ENCODE measurements at regions not wholly inside any gene's neighbourhood (a gene's known extent, or its start where the extent isn't known, plus 50 kb on each side); places are given as distances from the start of the nearest gene placed in this dataset.

- Histone ChIP-seq H3K18ac (ENCODE audit: extremely low read depth, low read length) (no peak overlapping the region), H2AK5ac (ENCODE audit: low read depth, low read length) (no peak overlapping the region), H3K4me1 (replicated peaks in 1 of 4; ENCODE audit: control insufficient read depth in 3 of 4, insufficient read depth in 4 of 4, low read length in 3 of 4) (no peaks in the 10 kb centered on the region; a peak in 2 of 7 replicates), H4K91ac (replicated peaks; ENCODE audit: insufficient read length, low read length) (no peak overlapping the region), H3K14ac (ENCODE audit: insufficient read length) (no peak overlapping the region), H3K9me3 (ENCODE audit: insufficient read depth in 2 of 2, low read depth in 1 of 2, low read length in 1 of 2) (peaks cover 4 to 5% of the 10 kb centered on the region in 2 experiments; a peak in 3 of 4 replicates), H3K4me3 (ENCODE audit: extremely low read depth in 1 of 4, insufficient read depth in 2 of 4, low read depth in 3 of 4, low read length in 4 of 4) (no peak overlapping the region), H2BK20ac (ENCODE audit: low read length) (no peak overlapping the region), H3K4ac (replicated peaks; ENCODE audit: insufficient read length, low read depth, low read length) (no peak overlapping the region), H3K23me2 (ENCODE audit: low read depth, low read length) (no peaks in the 10 kb centered on the region), H3K9ac (replicated peaks in 1 of 4; ENCODE audit: extremely low read depth in 1 of 4, low read depth in 3 of 4, low read length in 3 of 4) (no peak overlapping the region), H2BK15ac (ENCODE audit: low read length) (0 out of 2 replicates have a peak overlapping the region, but pooled peaks have one; percentile 19), H3K79me1 (ENCODE audit: low read depth, low read length) (no peaks in the 10 kb centered on the region), H3K56ac (replicated peaks; ENCODE audit: insufficient read length, low read depth, low read length) (no peak overlapping the region), H2BK120ac (replicated peaks; ENCODE audit: low read depth, low read length) (no peak overlapping the region), H4K20me1 (replicated peaks in 1 of 2; ENCODE audit: control insufficient read depth in 1 of 2, insufficient read depth in 2 of 2, low read length in 2 of 2) (no peaks in the 10 kb centered on the region), H2BK12ac (ENCODE audit: low read depth, low read length) (no peak overlapping the region; the same call in 1 of the 2 replicates), H4K5ac (ENCODE audit: insufficient read length, low read depth, low read length) (no peak overlapping the region), H3K23ac (ENCODE audit: insufficient read length) (no peak overlapping the region), H2AFZ (ENCODE audit: low read length) (no peak overlapping the region), H3K4me2 (ENCODE audit: insufficient read depth in 1 of 2, low read depth in 2 of 2, low read length in 2 of 2) (no peak overlapping the region), H3K36me3 (ENCODE audit: control insufficient read depth in 2 of 4, insufficient read depth in 4 of 4, low read length in 3 of 4) (no peaks in the 10 kb centered on the region), H3K79me2 (ENCODE audit: control insufficient read depth in 1 of 2, insufficient read depth in 2 of 2, low read length in 2 of 2) (no peaks in the 10 kb centered on the region), H3K27me3 (replicated peaks in 1 of 4; ENCODE audit: control insufficient read depth in 3 of 4, extremely low read depth in 1 of 4, insufficient read depth in 3 of 4, low read length in 3 of 4) (no peaks in the 10 kb centered on the region), H3K27ac (ENCODE audit: low read depth, low read length) (no peak overlapping the region), H2BK5ac (ENCODE audit: low read depth, low read length) (no peak overlapping the region), H4K8ac (ENCODE audit: extremely low read depth, insufficient read depth, low read length) (no peak overlapping the region)
- WGBS, 2 experiments (ENCODE audit: extremely low coverage in 1 of 2, insufficient coverage in 1 of 2, insufficient read length in 1 of 2, insufficient replicate concordance in 2 of 2, low coverage in 1 of 2, low lambda C conversion rate in 2 of 2, missing lambda C conversion rate in 1 of 2), result 92% methylated on average over 10 of the region's 10 CpGs; no CpG with 5 or more reads in 1 of the 2 experiments
- POLR2A ChIA-PET (ENCODE audit: partially characterized antibody), result no interaction called here
- CTCF ChIA-PET (ENCODE audit: partially characterized antibody), result interaction anchor here (0.7 to 1.3 kb wide), 2 partner anchors 263 to 342 kb away, joined by 3 read pairs; no protein-coding TSS in a partner anchor
- peak in 1 of 2 experiments; percentile 11 for DNase-seq (ENCODE audit: low read depth in 1 of 2, low spot score in 2 of 2)
- no peak for FAIRE-seq
- no peak for TF ChIP-seq HDAC2 (IDR thresholded peaks at IDR 0.05; ENCODE audit: borderline replicate concordance in 1 of 2, low read depth in 2 of 2, low read length in 2 of 2)
- TF ChIP-seq MAFK (IDR thresholded peaks at IDR 0.05; ENCODE audit: low read depth, low read length), result no peak
- TF ChIP-seq CTBP2 (IDR thresholded peaks at IDR 0.05; ENCODE audit: borderline replicate concordance, insufficient read depth, insufficient read length, low read length), result no peak
- no peak for TF ChIP-seq SRF (IDR thresholded peaks at IDR 0.05; ENCODE audit: low read depth, low read length)
- no peak for TF ChIP-seq CBX5 (IDR thresholded peaks at IDR 0.05; ENCODE audit: low read depth, low read length)
Observed at GRCh38 chr2:16123856-16124780, 183.8 kb downstream of the MYCN start.

All from H1 (cell line).